Fibroblast of the aortic adventitia (primary cell): ENCODE measurements at regions not wholly inside any gene's neighbourhood (a gene's known extent, or its start where the extent isn't known, plus 50 kb on each side); places are given as distances from the start of the nearest gene placed in this dataset.

ENCODE experiments used
- DNase-seq: peaks from one replicate; pipeline ENCODE4 v3.0.0-alpha.2; 2010; ENCODE audit warnings: low read depth
- H3K4me3 ChIP-seq: 2 replicates; pipeline ENCODE4 v1.5.1; 2011; ENCODE audit warnings: low read depth, mild to moderate bottlenecking, control low read depth, low read length, moderate library complexity
- CTCF ChIP-seq: IDR thresholded peaks from 2 replicates; pipeline ENCODE4 v1.5.1; 2011; ENCODE audit warnings: mild to moderate bottlenecking, low read length, control low read depth, inconsistent platforms; ENCODE audit not compliant: insufficient read depth

- TF ChIP-seq CTCF: no peak
- H3K4me3 ChIP-seq: no peak overlapping the region
- no peak for DNase-seq
Observed at GRCh38 chr10:8302565-8302964, 248.1 kb downstream of the GATA3 start.

GRCh38 chr10:8304861-8305260, 250.4 kb downstream of the GATA3 start:
- no peak for DNase-seq
- TF ChIP-seq CTCF: no peak
- H3K4me3 ChIP-seq: no peak overlapping the region

GRCh38 chr10:8305876-8306652, 251.6 kb downstream of the GATA3 start:
- no peak for DNase-seq
- TF ChIP-seq CTCF: no peak
- no peak overlapping the region for H3K4me3 ChIP-seq

GRCh38 chr10:8306685-8307364, 252.3 kb downstream of the GATA3 start:
- DNase-seq: no peak
- H3K4me3 ChIP-seq: no peak overlapping the region
- TF ChIP-seq CTCF: no peak

GRCh38 chr10:8310930-8311329, 256.4 kb downstream of the GATA3 start:
- no peak for TF ChIP-seq CTCF
- DNase-seq: no peak
- no peak overlapping the region for H3K4me3 ChIP-seq

GRCh38 chr10:8311526-8312070, 257.1 kb downstream of the GATA3 start:
- H3K4me3 ChIP-seq: no peak overlapping the region
- no peak for TF ChIP-seq CTCF

More at GRCh38 chr10:8311526-8312070, 257.1 kb downstream of the GATA3 start:
- DNase-seq: no peak
